HFFc6 (cell line): ENCODE measurements at regions not wholly inside any gene's neighbourhood (a gene's known extent, or its start where the extent isn't known, plus 50 kb on each side); places are given as distances from the start of the nearest gene placed in this dataset.

Experiments used
- DNase-seq: peaks from one replicate; pipeline ENCODE4 v3.0.0-alpha.2; 2018
- H3K27ac Mint-ChIP-seq: 2 replicates; pipeline ENCODE4 v1.8.0; 2020; ENCODE audit warnings: mild to moderate bottlenecking, mixed read lengths
- H3K27me3 Mint-ChIP-seq: 2 replicates; pipeline ENCODE4 v1.8.0; 2021; ENCODE audit warnings: mild to moderate bottlenecking, moderate library complexity, mixed read lengths; ENCODE audit not compliant: insufficient read depth
- H3K36me3 Mint-ChIP-seq: 2 replicates; pipeline ENCODE4 v1.8.0; 2021; ENCODE audit warnings: low read depth, mixed read lengths
- H3K4me1 Mint-ChIP-seq: 2 replicates; pipeline ENCODE4 v1.8.0; 2020; ENCODE audit warnings: low read depth, mixed read lengths
- H3K4me3 Mint-ChIP-seq: 2 replicates; pipeline ENCODE4 v1.8.0; 2020; ENCODE audit warnings: mild to moderate bottlenecking, moderate library complexity, mixed read lengths
- H3K9me3 Mint-ChIP-seq: 2 replicates; pipeline ENCODE4 v1.8.0; 2020; ENCODE audit warnings: mild to moderate bottlenecking, mixed read lengths
- CTCF ChIP-seq: fragments of 200-600 bp; sonication (generic); IDR thresholded peaks from 2 replicates; pipeline ENCODE4 v1.5.0; 2021; ENCODE audit warnings: antibody characterized with exemption, mild to moderate bottlenecking

GRCh38 chr10:36515319-36515718 is 610.1 kb upstream of the ANKRD30A start:
- H3K36me3 Mint-ChIP-seq = peaks cover 5% of the 10 kb centered on the region; the same call in 1 of the 2 replicates
- no peak overlapping the region for H3K4me3 Mint-ChIP-seq
- no peaks in the 10 kb centered on the region; the same call in 1 of the 2 replicates for H3K27me3 Mint-ChIP-seq
- no peak for DNase-seq
- no peak for TF ChIP-seq CTCF
- H3K4me1 Mint-ChIP-seq = no peaks in the 10 kb centered on the region
- peaks cover 18% of the 10 kb centered on the region for H3K9me3 Mint-ChIP-seq
- H3K27ac Mint-ChIP-seq = no peak overlapping the region

GRCh38 chr10:36507715-36508114 is 617.7 kb upstream of the ANKRD30A start:
- Mint-ChIP-seq H3K27me3 (no peaks in the 10 kb centered on the region), H3K4me3 (no peak overlapping the region), H3K9me3 (peaks cover 24% of the 10 kb centered on the region), H3K4me1 (no peaks in the 10 kb centered on the region), H3K27ac (no peak overlapping the region), H3K36me3 (peaks cover 5% of the 10 kb centered on the region; the same call in 1 of the 2 replicates)
- DNase-seq = no peak
- no peak for TF ChIP-seq CTCF

- Mint-ChIP-seq H3K4me3 (no peak overlapping the region), H3K9me3 (peaks cover 23% of the 10 kb centered on the region), H3K4me1 (no peaks in the 10 kb centered on the region), H3K36me3 (peaks cover 6% of the 10 kb centered on the region; the same call in 1 of the 2 replicates), H3K27me3 (no peaks in the 10 kb centered on the region), H3K27ac (no peak overlapping the region)
- no peak for TF ChIP-seq CTCF
- DNase-seq = no peak
Measured at GRCh38 chr10:36506697-36507496, 618.5 kb upstream of the ANKRD30A start.

GRCh38 chr10:36506261-36506660 is 619.1 kb upstream of the ANKRD30A start:
- Mint-ChIP-seq H3K4me1 (no peaks in the 10 kb centered on the region), H3K4me3 (no peak overlapping the region), H3K27ac (no peak overlapping the region), H3K27me3 (no peaks in the 10 kb centered on the region), H3K9me3 (peaks cover 24% of the 10 kb centered on the region), H3K36me3 (peaks cover 6% of the 10 kb centered on the region; the same call in 1 of the 2 replicates)
- no peak for TF ChIP-seq CTCF
- no peak for DNase-seq

GRCh38 chr10:36504758-36505157 is 620.6 kb upstream of the ANKRD30A start:
- H3K27ac Mint-ChIP-seq = no peak overlapping the region
- peaks cover 26% of the 10 kb centered on the region for H3K9me3 Mint-ChIP-seq
- no peak overlapping the region for H3K4me3 Mint-ChIP-seq
- no peak for DNase-seq
- H3K4me1 Mint-ChIP-seq = no peaks in the 10 kb centered on the region
- no peak for TF ChIP-seq CTCF
- peaks cover 6% of the 10 kb centered on the region; the same call in 1 of the 2 replicates for H3K36me3 Mint-ChIP-seq
- no peaks in the 10 kb centered on the region for H3K27me3 Mint-ChIP-seq
